A673 (cell line): ENCODE measurements at regions not wholly inside any gene's neighbourhood (a gene's known extent, or its start where the extent isn't known, plus 50 kb on each side); places are given as distances from the start of the nearest gene placed in this dataset.

Experiments
- CTCF ChIP-seq: fragments of 300-800, 200-600 bp; sonication (generic); conservative IDR thresholded peaks from 2 replicates; pipeline ENCODE4 v1.5.1; 2017; ENCODE audit warnings: low read depth, mild to moderate bottlenecking, antibody characterized with exemption, low read length, moderate library complexity, mixed read lengths
- EZH2 ChIP-seq: fragments of 200-600 bp; sonication (generic); IDR thresholded peaks from 2 replicates; pipeline ENCODE4 v1.6.1; 2017; ENCODE audit warnings: borderline replicate concordance, low read depth, mild to moderate bottlenecking, mixed read lengths, antibody characterized with exemption, low read length; ENCODE audit not compliant: poor library complexity, severe bottlenecking

GRCh38 chr15:79513940-79514339 lies 81.8 kb downstream of the MINAR1 start:
- TF ChIP-seq CTCF (no peak), EZH2 (no peak)
